WTC11 (cell line): ENCODE measurements at regions not wholly inside any gene's neighbourhood (a gene's known extent, or its start where the extent isn't known, plus 50 kb on each side); places are given as distances from the start of the nearest gene placed in this dataset.
A peak's percentile ranks its signal among the peaks of the same experiment; 100 is the strongest.

Experiments used
- ATAC-seq: fragments of 200-7000 bp; cut with Tn5 transposase; 2 replicates; pipeline ENCODE4 v1.10.0; 2021; ENCODE audit warnings: mild to moderate bottlenecking, moderate library complexity
- CTCF ChIA-PET: fragments of 300-600 bp; sonication (Branson Sonifier 250); formaldehyde crosslinking; loops from one replicate; lab custom pipeline; 2021; ENCODE audit warnings: antibody characterized with exemption; lab: Charles Lee
- POLR2A ChIA-PET: fragments of 350-600 bp; sonication (Branson Sonifier 250); formaldehyde crosslinking; loops from one replicate; lab custom pipeline; 2021; ENCODE audit warnings: antibody characterized with exemption; lab: Charles Lee
- DNase-seq: peaks from one replicate; pipeline ENCODE4 v3.0.0; 2021; ENCODE audit warnings: low spot score
- H3K27ac Mint-ChIP-seq: 2 replicates; pipeline ENCODE4 v1.8.0; 2021; ENCODE audit warnings: mixed read lengths
- H3K27me3 Mint-ChIP-seq: 2 replicates; pipeline ENCODE4 v1.8.0; 2021; ENCODE audit warnings: low read depth, mild to moderate bottlenecking, moderate library complexity, mixed read lengths
- H3K36me3 Mint-ChIP-seq: 2 replicates; pipeline ENCODE4 v1.8.0; 2021; ENCODE audit warnings: mixed read lengths
- H3K4me1 Mint-ChIP-seq: 2 replicates; pipeline ENCODE4 v1.8.0; 2022; ENCODE audit warnings: mixed read lengths
- H3K4me3 Mint-ChIP-seq: 2 replicates; pipeline ENCODE4 v1.8.0; 2021; ENCODE audit warnings: mild to moderate bottlenecking, moderate library complexity, mixed read lengths
- H3K9me3 Mint-ChIP-seq: 2 replicates; pipeline ENCODE4 v1.8.0; 2021; ENCODE audit warnings: mixed read lengths
- ELF4 ChIP-seq: sonication (generic); formaldehyde crosslinking; IDR thresholded peaks from 2 replicates; pipeline ENCODE4 v1.8.1; 2022; ENCODE audit warnings: low read depth, mild to moderate bottlenecking, moderate library complexity, missing genetic modification reagents
- FOXK1 ChIP-seq: sonication (generic); formaldehyde crosslinking; IDR thresholded peaks from 2 replicates; pipeline ENCODE4 v1.8.0; 2022; ENCODE audit warnings: mild to moderate bottlenecking, moderate library complexity, missing genetic modification reagents
- HMGA2 ChIP-seq: fragments of 250-450 bp; sonication (Bioruptor Pico); IDR thresholded peaks from 2 replicates; pipeline ENCODE4 v1.4.0; 2021; ENCODE audit warnings: mild to moderate bottlenecking, moderate library complexity
- KAT7 ChIP-seq: sonication (generic); formaldehyde crosslinking; IDR thresholded peaks from 2 replicates; pipeline ENCODE4 v1.8.1; 2023; ENCODE audit warnings: missing genetic modification reagents, mild to moderate bottlenecking, borderline replicate concordance
- NR2C2 ChIP-seq: sonication (generic); formaldehyde crosslinking; IDR thresholded peaks from 2 replicates; pipeline ENCODE4 v1.8.0; 2022; ENCODE audit warnings: mild to moderate bottlenecking, missing genetic modification reagents
- NR3C1 ChIP-seq: sonication (generic); formaldehyde crosslinking; conservative IDR thresholded peaks from 2 replicates; pipeline ENCODE4 v1.8.1; 2023; ENCODE audit warnings: low read depth, mild to moderate bottlenecking, missing genetic modification reagents
- OVOL2 ChIP-seq: fragments of 250-450 bp; sonication (Bioruptor Pico); IDR thresholded peaks from 2 replicates; pipeline ENCODE4 v1.9.0; 2021; ENCODE audit warnings: mild to moderate bottlenecking, borderline replicate concordance
- RORB ChIP-seq: fragments of 250-450 bp; sonication (Bioruptor Pico); IDR thresholded peaks from 2 replicates; pipeline ENCODE4 v1.9.0; 2021; ENCODE audit warnings: mild to moderate bottlenecking
- TP53 ChIP-seq: sonication (generic); formaldehyde crosslinking; IDR thresholded peaks from 2 replicates; pipeline ENCODE4 v1.8.1; 2023; ENCODE audit warnings: mild to moderate bottlenecking, missing genetic modification reagents
- ZNF138 ChIP-seq: sonication (generic); formaldehyde crosslinking; conservative IDR thresholded peaks from 2 replicates; pipeline ENCODE4 v1.8.1; 2022; ENCODE audit warnings: mild to moderate bottlenecking, moderate library complexity, missing genetic modification reagents
- TF ChIP-seq, protein P1 (sequence below): sonication (generic); formaldehyde crosslinking; IDR thresholded peaks from 2 replicates; pipeline ENCODE4 v1.8.0; 2023; ENCODE audit warnings: missing genetic modification reagents, mild to moderate bottlenecking, borderline replicate concordance
- TF ChIP-seq, protein P2 (sequence below): sonication (generic); formaldehyde crosslinking; IDR thresholded peaks from 2 replicates; pipeline ENCODE4 v1.8.1; 2022; ENCODE audit warnings: mild to moderate bottlenecking, missing genetic modification reagents, moderate library complexity, borderline replicate concordance
- TF ChIP-seq, protein P3 (sequence below): sonication (generic); formaldehyde crosslinking; conservative IDR thresholded peaks from 2 replicates; pipeline ENCODE4 v1.8.1; 2023; ENCODE audit warnings: mild to moderate bottlenecking, low read depth, missing genetic modification reagents, moderate library complexity
- TF ChIP-seq, protein P4 (sequence below): sonication (generic); formaldehyde crosslinking; conservative IDR thresholded peaks from 2 replicates; pipeline ENCODE4 v1.8.1; 2022; ENCODE audit warnings: mild to moderate bottlenecking, missing genetic modification reagents
- TF ChIP-seq, protein P5 (sequence below): fragments of 250-450 bp; sonication (Bioruptor Pico); IDR thresholded peaks from 2 replicates; pipeline ENCODE4 v1.9.0; 2021; ENCODE audit warnings: moderate library complexity, mild to moderate bottlenecking, inconsistent platforms, borderline replicate concordance
- TF ChIP-seq, protein P6 (sequence below): sonication (generic); formaldehyde crosslinking; IDR thresholded peaks from 2 replicates; pipeline ENCODE4 v1.8.0; 2023; ENCODE audit warnings: missing genetic modification reagents

DNA sequence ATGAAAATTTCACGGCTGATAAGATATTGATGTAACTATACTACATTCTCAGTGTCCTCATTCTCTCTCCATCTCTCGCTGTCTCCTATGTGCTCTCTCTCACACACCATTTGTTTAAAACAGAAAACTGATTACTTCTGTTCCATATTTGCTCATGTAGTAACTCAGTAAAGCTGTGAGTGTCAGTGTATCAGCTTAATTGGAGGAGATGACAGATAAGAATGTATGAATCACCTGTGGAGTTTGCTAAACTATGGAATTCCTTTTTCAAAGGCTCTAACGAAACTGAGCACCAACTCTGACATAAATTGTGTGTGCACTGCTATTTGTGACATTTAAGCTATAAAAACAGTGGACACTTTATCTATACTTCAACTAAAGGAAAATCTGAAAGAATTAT is 1080.0 kb downstream of the DSC3 start:
- CTCF ChIA-PET = no interaction called here
- POLR2A ChIA-PET = no interaction called here

DNA sequence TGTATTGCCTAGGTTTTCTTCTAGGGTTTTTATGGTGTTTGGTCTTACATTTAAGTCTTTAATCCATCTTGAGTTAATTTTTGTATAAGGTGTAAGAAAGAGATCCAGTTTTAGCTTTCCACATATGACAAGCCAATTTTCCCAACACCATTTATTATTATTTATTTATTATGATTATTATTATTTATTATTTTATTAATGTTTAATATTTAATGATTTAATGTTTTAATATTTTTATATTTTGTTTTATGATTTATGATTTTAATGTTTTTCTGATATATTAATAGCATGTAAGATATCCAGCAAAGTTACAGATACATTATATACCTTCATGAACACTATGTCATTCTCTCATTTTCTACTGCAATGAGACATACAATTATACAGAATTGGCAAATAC is 1082.0 kb downstream of the DSC3 start:
- Mint-ChIP-seq H3K27ac (no peak overlapping the region), H3K4me1 (no peaks in the 10 kb centered on the region), H3K4me3 (no peak overlapping the region), H3K9me3 (no peaks in the 10 kb centered on the region), H3K27me3 (no peaks in the 10 kb centered on the region), H3K36me3 (no peaks in the 10 kb centered on the region)
- ATAC-seq (no peak), DNase-seq (no peak)
- ChIA-PET POLR2A (no interaction called here), CTCF (no interaction called here)
- TF ChIP-seq, protein P1, sequence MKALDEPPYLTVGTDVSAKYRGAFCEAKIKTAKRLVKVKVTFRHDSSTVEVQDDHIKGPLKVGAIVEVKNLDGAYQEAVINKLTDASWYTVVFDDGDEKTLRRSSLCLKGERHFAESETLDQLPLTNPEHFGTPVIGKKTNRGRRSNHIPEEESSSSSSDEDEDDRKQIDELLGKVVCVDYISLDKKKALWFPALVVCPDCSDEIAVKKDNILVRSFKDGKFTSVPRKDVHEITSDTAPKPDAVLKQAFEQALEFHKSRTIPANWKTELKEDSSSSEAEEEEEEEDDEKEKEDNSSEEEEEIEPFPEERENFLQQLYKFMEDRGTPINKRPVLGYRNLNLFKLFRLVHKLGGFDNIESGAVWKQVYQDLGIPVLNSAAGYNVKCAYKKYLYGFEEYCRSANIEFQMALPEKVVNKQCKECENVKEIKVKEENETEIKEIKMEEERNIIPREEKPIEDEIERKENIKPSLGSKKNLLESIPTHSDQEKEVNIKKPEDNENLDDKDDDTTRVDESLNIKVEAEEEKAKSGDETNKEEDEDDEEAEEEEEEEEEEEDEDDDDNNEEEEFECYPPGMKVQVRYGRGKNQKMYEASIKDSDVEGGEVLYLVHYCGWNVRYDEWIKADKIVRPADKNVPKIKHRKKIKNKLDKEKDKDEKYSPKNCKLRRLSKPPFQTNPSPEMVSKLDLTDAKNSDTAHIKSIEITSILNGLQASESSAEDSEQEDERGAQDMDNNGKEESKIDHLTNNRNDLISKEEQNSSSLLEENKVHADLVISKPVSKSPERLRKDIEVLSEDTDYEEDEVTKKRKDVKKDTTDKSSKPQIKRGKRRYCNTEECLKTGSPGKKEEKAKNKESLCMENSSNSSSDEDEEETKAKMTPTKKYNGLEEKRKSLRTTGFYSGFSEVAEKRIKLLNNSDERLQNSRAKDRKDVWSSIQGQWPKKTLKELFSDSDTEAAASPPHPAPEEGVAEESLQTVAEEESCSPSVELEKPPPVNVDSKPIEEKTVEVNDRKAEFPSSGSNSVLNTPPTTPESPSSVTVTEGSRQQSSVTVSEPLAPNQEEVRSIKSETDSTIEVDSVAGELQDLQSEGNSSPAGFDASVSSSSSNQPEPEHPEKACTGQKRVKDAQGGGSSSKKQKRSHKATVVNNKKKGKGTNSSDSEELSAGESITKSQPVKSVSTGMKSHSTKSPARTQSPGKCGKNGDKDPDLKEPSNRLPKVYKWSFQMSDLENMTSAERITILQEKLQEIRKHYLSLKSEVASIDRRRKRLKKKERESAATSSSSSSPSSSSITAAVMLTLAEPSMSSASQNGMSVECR = no peak
- peak; percentile 97 for TF ChIP-seq HMGA2 (CRISPR knock-in tag)

More for the DNA sequence above, 1080.0 kb downstream of the DSC3 start:
- Mint-ChIP-seq H3K4me3 (no peak overlapping the region), H3K36me3 (no peaks in the 10 kb centered on the region), H3K27ac (no peak overlapping the region), H3K9me3 (no peaks in the 10 kb centered on the region), H3K27me3 (no peaks in the 10 kb centered on the region), H3K4me1 (no peaks in the 10 kb centered on the region)
- DNase-seq (no peak), ATAC-seq (no peak)
- TF ChIP-seq NR3C1 = no peak
- TF ChIP-seq, protein P2, sequence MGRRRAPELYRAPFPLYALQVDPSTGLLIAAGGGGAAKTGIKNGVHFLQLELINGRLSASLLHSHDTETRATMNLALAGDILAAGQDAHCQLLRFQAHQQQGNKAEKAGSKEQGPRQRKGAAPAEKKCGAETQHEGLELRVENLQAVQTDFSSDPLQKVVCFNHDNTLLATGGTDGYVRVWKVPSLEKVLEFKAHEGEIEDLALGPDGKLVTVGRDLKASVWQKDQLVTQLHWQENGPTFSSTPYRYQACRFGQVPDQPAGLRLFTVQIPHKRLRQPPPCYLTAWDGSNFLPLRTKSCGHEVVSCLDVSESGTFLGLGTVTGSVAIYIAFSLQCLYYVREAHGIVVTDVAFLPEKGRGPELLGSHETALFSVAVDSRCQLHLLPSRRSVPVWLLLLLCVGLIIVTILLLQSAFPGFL (CRISPR knock-in tag) = no peak
- no peak for TF ChIP-seq FOXK1 (CRISPR knock-in tag)
- TF ChIP-seq, protein P3, sequence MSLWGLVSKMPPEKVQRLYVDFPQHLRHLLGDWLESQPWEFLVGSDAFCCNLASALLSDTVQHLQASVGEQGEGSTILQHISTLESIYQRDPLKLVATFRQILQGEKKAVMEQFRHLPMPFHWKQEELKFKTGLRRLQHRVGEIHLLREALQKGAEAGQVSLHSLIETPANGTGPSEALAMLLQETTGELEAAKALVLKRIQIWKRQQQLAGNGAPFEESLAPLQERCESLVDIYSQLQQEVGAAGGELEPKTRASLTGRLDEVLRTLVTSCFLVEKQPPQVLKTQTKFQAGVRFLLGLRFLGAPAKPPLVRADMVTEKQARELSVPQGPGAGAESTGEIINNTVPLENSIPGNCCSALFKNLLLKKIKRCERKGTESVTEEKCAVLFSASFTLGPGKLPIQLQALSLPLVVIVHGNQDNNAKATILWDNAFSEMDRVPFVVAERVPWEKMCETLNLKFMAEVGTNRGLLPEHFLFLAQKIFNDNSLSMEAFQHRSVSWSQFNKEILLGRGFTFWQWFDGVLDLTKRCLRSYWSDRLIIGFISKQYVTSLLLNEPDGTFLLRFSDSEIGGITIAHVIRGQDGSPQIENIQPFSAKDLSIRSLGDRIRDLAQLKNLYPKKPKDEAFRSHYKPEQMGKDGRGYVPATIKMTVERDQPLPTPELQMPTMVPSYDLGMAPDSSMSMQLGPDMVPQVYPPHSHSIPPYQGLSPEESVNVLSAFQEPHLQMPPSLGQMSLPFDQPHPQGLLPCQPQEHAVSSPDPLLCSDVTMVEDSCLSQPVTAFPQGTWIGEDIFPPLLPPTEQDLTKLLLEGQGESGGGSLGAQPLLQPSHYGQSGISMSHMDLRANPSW (CRISPR knock-in tag) = no peak
- no peak for TF ChIP-seq KAT7 (CRISPR knock-in tag)
- no peak for TF ChIP-seq NR2C2 (CRISPR knock-in tag)
- TF ChIP-seq, protein P4, sequence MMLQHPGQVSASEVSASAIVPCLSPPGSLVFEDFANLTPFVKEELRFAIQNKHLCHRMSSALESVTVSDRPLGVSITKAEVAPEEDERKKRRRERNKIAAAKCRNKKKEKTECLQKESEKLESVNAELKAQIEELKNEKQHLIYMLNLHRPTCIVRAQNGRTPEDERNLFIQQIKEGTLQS (CRISPR knock-in tag) = no peak
- TF ChIP-seq, protein P5, sequence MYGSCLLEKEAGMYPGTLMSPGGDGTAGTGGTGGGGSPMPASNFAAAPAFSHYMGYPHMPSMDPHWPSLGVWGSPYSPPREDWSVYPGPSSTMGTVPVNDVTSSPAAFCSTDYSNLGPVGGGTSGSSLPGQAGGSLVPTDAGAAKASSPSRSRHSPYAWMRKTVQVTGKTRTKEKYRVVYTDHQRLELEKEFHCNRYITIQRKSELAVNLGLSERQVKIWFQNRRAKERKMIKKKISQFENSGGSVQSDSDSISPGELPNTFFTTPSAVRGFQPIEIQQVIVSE (CRISPR knock-in tag) = no peak
- TF ChIP-seq ZNF138 (CRISPR knock-in tag) = no peak
- TF ChIP-seq, protein P6, sequence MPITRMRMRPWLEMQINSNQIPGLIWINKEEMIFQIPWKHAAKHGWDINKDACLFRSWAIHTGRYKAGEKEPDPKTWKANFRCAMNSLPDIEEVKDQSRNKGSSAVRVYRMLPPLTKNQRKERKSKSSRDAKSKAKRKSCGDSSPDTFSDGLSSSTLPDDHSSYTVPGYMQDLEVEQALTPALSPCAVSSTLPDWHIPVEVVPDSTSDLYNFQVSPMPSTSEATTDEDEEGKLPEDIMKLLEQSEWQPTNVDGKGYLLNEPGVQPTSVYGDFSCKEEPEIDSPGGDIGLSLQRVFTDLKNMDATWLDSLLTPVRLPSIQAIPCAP (CRISPR knock-in tag) = no peak
- TF ChIP-seq OVOL2 (CRISPR knock-in tag) = no peak
- TF ChIP-seq ELF4 (CRISPR knock-in tag) = no peak
- no peak for TF ChIP-seq TP53 (CRISPR knock-in tag)
- TF ChIP-seq RORB (CRISPR knock-in tag) = no peak
